Mesendoderm (in vitro differentiated cells): ENCODE measurements at regions not wholly inside any gene's neighbourhood (a gene's known extent, or its start where the extent isn't known, plus 50 kb on each side); places are given as distances from the start of the nearest gene placed in this dataset.
A peak's percentile ranks its signal among the peaks of the same experiment; 100 is the strongest.

Source experiments
- DNase-seq: peaks from one replicate; pipeline ENCODE4 v3.0.0; 2013
- H2AK5ac ChIP-seq: 2 replicates; pipeline ENCODE4 v1.6.1; 2013; ENCODE audit warnings: low read length, inconsistent platforms
- H2BK120ac ChIP-seq: 2 replicates; pipeline ENCODE4 v1.6.1; 2013; ENCODE audit warnings: low read depth, mild to moderate bottlenecking, low read length, moderate library complexity, mixed read lengths
- H2BK15ac ChIP-seq: replicated peaks from 2 replicates; pipeline ENCODE4 v1.6.1; 2013; ENCODE audit warnings: low read depth, mild to moderate bottlenecking, moderate library complexity
- H2BK5ac ChIP-seq: 2 replicates; pipeline ENCODE4 v1.6.1; 2013; ENCODE audit warnings: low read length, inconsistent platforms
- H3K18ac ChIP-seq: 2 replicates; pipeline ENCODE4 v1.6.1; 2013; ENCODE audit warnings: mild to moderate bottlenecking, low read length, mixed read lengths
- H3K23ac ChIP-seq: one replicate; pipeline ENCODE4 v1.6.1; 2013; ENCODE audit warnings: low read length
- H3K27ac ChIP-seq: 2 replicates; pipeline ENCODE4 v1.5.1; 2013; ENCODE audit warnings: low read depth, mild to moderate bottlenecking, inconsistent platforms, low read length, moderate library complexity
- H3K27me3 ChIP-seq: 2 replicates; pipeline ENCODE4 v1.6.1; 2013; ENCODE audit warnings: low read length, control low read depth, mild to moderate bottlenecking, inconsistent platforms; ENCODE audit not compliant: insufficient read depth, poor library complexity
- H3K36me3 ChIP-seq: 2 replicates; pipeline ENCODE4 v1.6.1; 2013; ENCODE audit warnings: low read length, inconsistent platforms; ENCODE audit not compliant: control insufficient read depth, insufficient read depth
- H3K4ac ChIP-seq: one replicate; pipeline ENCODE4 v1.6.1; 2013; ENCODE audit warnings: low read depth, mild to moderate bottlenecking, low read length, moderate library complexity
- H3K4me1 ChIP-seq: 2 replicates; pipeline ENCODE4 v1.6.1; 2013; ENCODE audit warnings: low read depth, low read length, inconsistent platforms; ENCODE audit not compliant: control insufficient read depth
- H3K4me2 ChIP-seq: 2 replicates; pipeline ENCODE4 v1.6.1; 2013; ENCODE audit warnings: low read length
- H3K4me3 ChIP-seq: 2 replicates; pipeline ENCODE4 v1.5.1; 2013; ENCODE audit warnings: mild to moderate bottlenecking, low read length
- H3K56ac ChIP-seq: one replicate; pipeline ENCODE4 v1.6.1; 2013; ENCODE audit warnings: low read length
- H3K79me1 ChIP-seq: 2 replicates; pipeline ENCODE4 v1.6.1; 2013; ENCODE audit warnings: low read length, inconsistent platforms
- H3K79me2 ChIP-seq: 2 replicates; pipeline ENCODE4 v1.6.1; 2013; ENCODE audit warnings: mild to moderate bottlenecking, low read length; ENCODE audit not compliant: control insufficient read depth, insufficient read depth
- H3K9ac ChIP-seq: 2 replicates; pipeline ENCODE4 v1.6.1; 2013; ENCODE audit warnings: low read length, inconsistent platforms
- H4K5ac ChIP-seq: one replicate; pipeline ENCODE4 v1.6.1; 2013; ENCODE audit warnings: low read length
- H4K8ac ChIP-seq: one replicate; pipeline ENCODE4 v1.6.1; 2013; ENCODE audit warnings: low read depth, mild to moderate bottlenecking, control low read depth, low read length, moderate library complexity
- WGBS: extraction: QIAGEN DNeasy Blood & Tissue Kit; methylation state at CpG from one replicate; pipeline ENCODE4 v1.1.7; 2013; ENCODE audit warnings: low lambda C conversion rate, missing lambda C conversion rate; ENCODE audit not compliant: insufficient coverage; ENCODE audit errors: extremely low coverage; 5-methylcytosine and 5-hydroxymethylcytosine counted together

GRCh38 chr3:74357881-74358280 is 256.6 kb downstream of the CNTN3 start:
- H3K79me2 ChIP-seq: no peaks in the 10 kb centered on the region
- H3K23ac ChIP-seq: no peak overlapping the region
- no peaks in the 10 kb centered on the region for H3K4me1 ChIP-seq
- no peak overlapping the region for H4K8ac ChIP-seq
- no peak overlapping the region for H3K18ac ChIP-seq
- DNase-seq: no peak
- H3K27me3 ChIP-seq: no peaks in the 10 kb centered on the region
- no peak overlapping the region for H2BK120ac ChIP-seq
- H3K4ac ChIP-seq: no peak overlapping the region
- H3K79me1 ChIP-seq: no peaks in the 10 kb centered on the region
- no peak overlapping the region for H2AK5ac ChIP-seq
- no peak overlapping the region for H3K9ac ChIP-seq
- no peak overlapping the region for H2BK15ac ChIP-seq
- H3K4me2 ChIP-seq: no peak overlapping the region
- H4K5ac ChIP-seq: no peak overlapping the region
- no CpG with 5 or more reads among the region's 6 CpGs for WGBS
- no peak overlapping the region for H3K56ac ChIP-seq
- no peak overlapping the region for H2BK5ac ChIP-seq
- H3K4me3 ChIP-seq: no peak overlapping the region
- H3K27ac ChIP-seq: no peak overlapping the region
- H3K36me3 ChIP-seq: no peaks in the 10 kb centered on the region

- H3K27me3 ChIP-seq: no peaks in the 10 kb centered on the region
- no peak overlapping the region for H3K23ac ChIP-seq
- no CpG with 5 or more reads among the region's 1 CpG for WGBS
- H2BK120ac ChIP-seq: no peak overlapping the region
- H3K4me1 ChIP-seq: no peaks in the 10 kb centered on the region
- peak; percentile 46 for DNase-seq
- no peaks in the 10 kb centered on the region for H3K79me1 ChIP-seq
- no peak overlapping the region for H4K5ac ChIP-seq
- no peak overlapping the region for H3K27ac ChIP-seq
- H3K36me3 ChIP-seq: no peaks in the 10 kb centered on the region
- no peak overlapping the region for H2BK5ac ChIP-seq
- H2AK5ac ChIP-seq: no peak overlapping the region
- no peak overlapping the region for H3K4me3 ChIP-seq
- no peak overlapping the region for H3K56ac ChIP-seq
- no peak overlapping the region for H3K9ac ChIP-seq
- H3K79me2 ChIP-seq: no peaks in the 10 kb centered on the region
- H3K4ac ChIP-seq: no peak overlapping the region
- H4K8ac ChIP-seq: no peak overlapping the region
- no peak overlapping the region for H3K18ac ChIP-seq
- no peak overlapping the region for H3K4me2 ChIP-seq
- no peak overlapping the region for H2BK15ac ChIP-seq
Measured at GRCh38 chr3:74353039-74353438, 261.4 kb downstream of the CNTN3 start.

DNA sequence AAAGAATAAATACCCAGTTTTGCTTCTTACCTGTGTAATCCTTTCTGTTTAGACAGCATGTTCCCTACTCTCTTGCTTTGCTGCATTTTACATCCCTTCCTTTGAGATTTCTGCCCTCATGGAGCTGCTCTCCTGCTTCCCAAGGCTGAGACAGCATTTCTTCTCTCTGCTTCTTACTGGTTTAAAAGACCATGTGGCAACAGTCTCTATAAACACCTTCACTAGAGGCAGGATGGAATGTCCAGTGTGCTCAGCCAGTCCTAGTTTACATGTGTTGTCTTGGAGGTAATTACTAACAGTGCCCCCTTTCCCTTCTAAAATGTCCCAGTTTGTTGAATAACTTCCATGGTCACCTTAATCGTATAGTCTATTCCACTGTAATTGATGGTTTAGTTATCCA is 262.3 kb downstream of the CNTN3 start:
- H3K4me1 ChIP-seq: no peaks in the 10 kb centered on the region
- no peak overlapping the region for H4K5ac ChIP-seq
- DNase-seq: no peak
- no peak overlapping the region for H3K27ac ChIP-seq
- no peak overlapping the region for H3K9ac ChIP-seq
- H3K23ac ChIP-seq: no peak overlapping the region
- no peak overlapping the region for H3K4me3 ChIP-seq
- H3K79me1 ChIP-seq: no peaks in the 10 kb centered on the region
- H3K18ac ChIP-seq: no peak overlapping the region
- H2BK5ac ChIP-seq: no peak overlapping the region
- no peak overlapping the region for H4K8ac ChIP-seq
- no peak overlapping the region for H3K4ac ChIP-seq
- no peak overlapping the region for H2BK15ac ChIP-seq
- no peaks in the 10 kb centered on the region for H3K27me3 ChIP-seq
- WGBS: no CpG with 5 or more reads among the region's 1 CpG
- no peak overlapping the region for H2AK5ac ChIP-seq
- no peak overlapping the region for H3K4me2 ChIP-seq
- no peaks in the 10 kb centered on the region for H3K79me2 ChIP-seq
- H3K56ac ChIP-seq: no peak overlapping the region
- no peak overlapping the region for H2BK120ac ChIP-seq
- no peaks in the 10 kb centered on the region for H3K36me3 ChIP-seq

- Histone ChIP-seq H3K9ac (no peak overlapping the region), H3K56ac (no peak overlapping the region), H3K4me2 (no peak overlapping the region), H3K79me1 (no peaks in the 10 kb centered on the region), H2BK5ac (no peak overlapping the region), H3K4me3 (no peak overlapping the region), H3K36me3 (no peaks in the 10 kb centered on the region), H3K18ac (no peak overlapping the region), H3K79me2 (no peaks in the 10 kb centered on the region), H3K27me3 (no peaks in the 10 kb centered on the region), H2AK5ac (no peak overlapping the region), H3K4me1 (no peaks in the 10 kb centered on the region), H3K23ac (no peak overlapping the region), H2BK15ac (no peak overlapping the region), H4K5ac (no peak overlapping the region), H3K27ac (no peak overlapping the region), H3K4ac (no peak overlapping the region), H2BK120ac (no peak overlapping the region), H4K8ac (no peak overlapping the region)
- no CpG with 5 or more reads among the region's 5 CpGs for WGBS
- DNase-seq: no peak
Measured at GRCh38 chr3:74351213-74351612, 263.2 kb downstream of the CNTN3 start.

GRCh38 chr3:74349015-74349414 is 265.4 kb downstream of the CNTN3 start:
- Histone ChIP-seq H4K5ac (no peak overlapping the region), H3K23ac (no peak overlapping the region), H3K4me3 (no peak overlapping the region), H3K79me2 (no peaks in the 10 kb centered on the region), H3K9ac (no peak overlapping the region), H3K56ac (no peak overlapping the region), H3K18ac (no peak overlapping the region), H3K4me2 (no peak overlapping the region), H3K4me1 (no peaks in the 10 kb centered on the region), H3K27me3 (no peaks in the 10 kb centered on the region), H2BK15ac (no peak overlapping the region), H2BK120ac (no peak overlapping the region), H2AK5ac (no peak overlapping the region), H2BK5ac (no peak overlapping the region), H3K79me1 (no peaks in the 10 kb centered on the region), H3K36me3 (no peaks in the 10 kb centered on the region), H3K27ac (no peak overlapping the region), H4K8ac (no peak overlapping the region), H3K4ac (no peak overlapping the region)
- no CpG with 5 or more reads among the region's 1 CpG for WGBS
- no peak for DNase-seq

DNA sequence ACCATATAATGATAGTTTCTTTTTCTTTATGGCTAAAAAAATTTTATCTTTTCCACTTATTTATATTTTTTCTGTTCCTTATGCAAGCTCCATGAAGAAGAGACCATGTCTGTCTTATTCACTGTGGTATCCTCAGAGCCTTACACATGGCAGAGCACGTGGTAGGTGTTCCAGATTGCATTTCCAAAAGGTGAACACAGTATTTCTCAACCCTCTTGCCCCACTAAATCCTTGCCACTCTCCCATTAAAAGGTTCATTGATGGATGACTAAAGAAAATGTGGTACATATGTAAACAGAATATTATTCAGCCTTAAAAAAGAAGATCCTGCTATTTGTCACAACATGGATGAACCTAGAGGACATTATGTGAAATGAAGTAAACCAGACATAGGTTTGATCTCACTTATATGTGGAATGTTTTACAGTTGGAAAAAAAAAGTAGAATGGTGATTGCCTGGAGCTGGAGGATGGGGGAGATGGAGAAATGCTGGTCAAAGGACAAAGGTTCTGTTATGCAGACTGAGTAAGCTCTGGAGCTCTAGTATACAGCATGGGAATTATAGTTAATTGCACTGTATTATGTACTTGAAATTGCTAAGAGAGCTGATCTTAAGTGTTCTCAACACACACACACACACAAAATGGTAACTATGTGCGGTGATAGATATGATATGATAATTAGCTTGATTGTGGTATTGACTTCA is 266.7 kb downstream of the CNTN3 start:
- H3K27ac ChIP-seq: no peak overlapping the region
- H3K36me3 ChIP-seq: no peaks in the 10 kb centered on the region
- H2AK5ac ChIP-seq: no peak overlapping the region
- H2BK15ac ChIP-seq: no peak overlapping the region
- H4K8ac ChIP-seq: no peak overlapping the region
- no peak overlapping the region for H3K9ac ChIP-seq
- H3K27me3 ChIP-seq: no peaks in the 10 kb centered on the region
- H3K23ac ChIP-seq: no peak overlapping the region
- H3K4me3 ChIP-seq: no peak overlapping the region
- no peak overlapping the region for H4K5ac ChIP-seq
- H3K18ac ChIP-seq: no peak overlapping the region
- H3K79me1 ChIP-seq: no peaks in the 10 kb centered on the region
- no peaks in the 10 kb centered on the region for H3K79me2 ChIP-seq
- H3K4me2 ChIP-seq: no peak overlapping the region
- no peak overlapping the region for H3K56ac ChIP-seq
- H2BK120ac ChIP-seq: no peak overlapping the region
- H3K4ac ChIP-seq: no peak overlapping the region
- WGBS: no CpG with 5 or more reads among the region's 2 CpGs
- no peak overlapping the region for H2BK5ac ChIP-seq
- no peaks in the 10 kb centered on the region for H3K4me1 ChIP-seq
- no peak for DNase-seq
